SIG-M5 treated with dmso at 0.1 percent for 504 hours (cell line): ENCODE measurements at regions not wholly inside any gene's neighbourhood (a gene's known extent, or its start where the extent isn't known, plus 50 kb on each side); places are given as distances from the start of the nearest gene placed in this dataset.

ENCODE experiments used
- DNase-seq: peaks from one replicate; lab custom pipeline; 2025; ENCODE audit not compliant: unreplicated experiment; lab: John Stamatoyannopoulos, UW

DNA sequence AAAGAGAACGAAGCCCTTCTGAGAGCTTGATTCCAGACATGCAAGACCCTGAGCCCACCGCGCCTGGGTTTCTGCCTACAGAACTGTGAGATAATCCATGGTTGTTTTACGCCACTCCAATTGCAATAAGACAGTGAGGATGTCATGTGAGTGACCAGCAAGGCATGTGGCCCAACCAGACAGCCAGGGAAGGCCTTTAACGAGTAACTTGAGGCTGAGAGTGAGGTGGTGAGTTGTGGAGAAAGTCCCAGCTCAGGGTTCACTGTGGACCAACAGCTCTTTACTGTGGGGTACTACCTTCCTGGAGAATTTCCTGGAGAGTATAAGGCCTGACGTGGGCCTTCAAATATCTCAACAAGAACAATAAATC is 153.9 kb downstream of the ETS2 start:
- DNase-seq = no peak

DNA sequence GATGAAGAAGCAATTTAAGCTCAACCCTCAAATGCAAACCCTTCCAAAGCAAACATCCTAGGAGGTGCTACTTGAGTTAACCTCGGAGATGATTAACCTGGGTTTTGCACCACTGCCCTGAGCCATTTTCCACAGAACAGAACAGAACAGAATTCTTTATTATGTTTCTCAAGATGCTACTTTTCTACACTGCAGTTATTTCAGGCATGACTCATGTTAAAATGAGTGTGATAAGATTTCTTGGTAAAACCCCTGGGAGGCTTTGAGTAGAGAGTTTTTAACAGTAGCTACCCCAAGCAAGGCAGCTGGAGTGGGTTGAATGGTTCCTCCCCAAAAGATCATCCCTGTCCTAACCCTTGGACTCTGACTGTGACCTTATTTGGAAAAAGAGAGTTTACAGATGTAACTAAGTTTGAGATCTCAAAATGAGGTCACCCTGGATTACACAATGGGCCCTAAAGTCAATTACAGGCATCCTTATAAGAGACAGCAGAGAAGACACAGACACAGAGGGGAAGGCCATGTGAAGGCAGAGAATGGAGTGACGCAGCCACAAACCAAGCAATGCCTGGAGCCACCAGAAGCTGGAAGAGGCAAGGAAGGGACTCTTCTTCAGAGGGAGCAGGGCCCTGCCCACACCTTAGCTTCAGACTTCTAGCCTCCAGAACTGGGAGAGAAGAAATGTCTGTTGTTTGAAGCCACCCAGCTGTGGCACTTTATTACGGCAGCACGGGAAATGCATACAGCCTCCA is 153.4 kb downstream of the ETS2 start:
- DNase-seq = peak; percentile 62

DNA sequence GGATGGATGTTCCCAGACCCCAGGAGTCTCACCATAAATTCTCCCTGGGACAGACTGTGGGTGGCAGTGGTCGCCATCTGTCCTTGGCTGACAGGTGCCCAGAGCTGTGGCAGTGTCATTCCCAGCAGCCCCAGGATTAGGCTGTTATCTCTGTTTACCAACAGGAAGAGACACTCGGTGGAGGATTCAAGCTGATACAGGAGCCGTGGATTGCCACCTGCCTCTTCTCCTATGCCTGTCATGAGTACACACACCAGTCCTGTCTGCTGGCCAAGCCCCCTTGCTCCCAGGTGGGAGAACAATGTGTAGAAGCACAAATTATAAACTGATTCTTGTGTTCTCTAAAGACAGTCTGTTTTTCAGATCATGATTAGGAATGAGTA is 152.6 kb downstream of the ETS2 start:
- DNase-seq = no peak

DNA sequence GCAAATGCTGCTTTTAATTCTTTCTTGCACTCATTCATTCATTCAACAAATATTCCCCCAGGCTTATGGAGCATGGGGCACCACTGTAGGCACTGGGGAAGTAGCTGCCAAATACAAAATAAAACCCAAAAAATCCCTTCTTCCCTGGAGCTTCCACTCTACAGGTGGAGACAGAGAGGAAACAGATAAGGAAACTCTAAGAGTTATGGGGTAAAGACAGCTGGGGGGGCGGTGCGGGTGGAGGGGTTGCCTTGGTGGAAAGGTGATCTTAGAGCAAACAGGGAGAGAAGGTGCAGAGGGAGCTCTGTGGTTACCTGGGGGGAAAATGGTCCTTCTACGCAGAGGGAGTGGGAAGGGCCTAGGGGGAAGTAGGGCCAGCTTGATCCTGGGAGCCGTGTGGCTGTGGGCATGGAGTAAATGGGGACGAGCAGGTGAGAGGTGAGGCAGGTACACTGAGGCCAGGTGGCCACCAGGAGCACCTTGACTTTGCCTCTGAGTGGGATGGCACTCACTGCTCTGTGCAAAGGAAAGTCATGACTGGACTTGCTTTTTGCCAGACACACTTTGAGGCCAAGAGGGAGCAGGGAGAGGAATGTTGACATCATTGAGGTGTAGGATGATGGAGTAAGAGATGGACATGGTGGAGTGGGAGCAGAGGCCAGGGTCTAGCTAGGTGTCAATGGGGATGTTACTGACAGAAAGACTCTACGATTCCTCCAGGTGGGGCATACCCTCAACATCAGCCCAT is 152.0 kb downstream of the ETS2 start:
- no peak for DNase-seq

DNA sequence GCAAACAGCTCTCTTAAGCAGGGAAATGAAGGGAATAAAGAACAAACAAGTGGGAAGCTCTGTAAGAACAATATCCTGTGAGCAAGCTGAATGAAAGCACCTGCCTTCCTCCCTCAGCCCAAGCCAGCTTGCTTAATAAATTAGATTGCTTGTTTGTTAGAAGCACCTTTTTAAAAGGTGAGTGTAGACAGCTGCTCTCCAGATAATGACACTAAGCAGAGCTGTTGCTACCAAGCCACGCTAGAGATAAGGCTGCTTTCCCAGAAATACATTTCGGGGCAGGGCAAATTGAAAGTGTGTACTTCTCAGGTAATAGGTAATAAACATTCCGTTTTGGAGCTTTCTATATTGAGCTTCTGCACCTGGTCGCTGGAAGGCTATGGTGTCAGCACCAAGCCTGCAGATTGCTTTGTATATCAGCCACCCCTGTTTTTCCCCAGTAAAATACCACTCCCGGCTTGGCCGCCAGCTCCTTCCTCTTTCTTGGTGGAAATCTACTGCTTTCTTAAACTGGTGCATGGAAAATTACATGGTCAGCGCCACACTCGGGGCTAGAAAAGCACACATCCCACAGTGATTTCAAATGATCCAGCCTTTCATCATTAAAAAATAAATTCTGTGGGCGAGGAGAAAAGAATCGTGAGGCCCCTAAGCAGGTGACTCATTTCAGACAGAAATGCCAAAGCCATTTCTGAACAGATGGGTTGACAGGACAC is 151.3 kb downstream of the ETS2 start:
- no peak for DNase-seq

DNA sequence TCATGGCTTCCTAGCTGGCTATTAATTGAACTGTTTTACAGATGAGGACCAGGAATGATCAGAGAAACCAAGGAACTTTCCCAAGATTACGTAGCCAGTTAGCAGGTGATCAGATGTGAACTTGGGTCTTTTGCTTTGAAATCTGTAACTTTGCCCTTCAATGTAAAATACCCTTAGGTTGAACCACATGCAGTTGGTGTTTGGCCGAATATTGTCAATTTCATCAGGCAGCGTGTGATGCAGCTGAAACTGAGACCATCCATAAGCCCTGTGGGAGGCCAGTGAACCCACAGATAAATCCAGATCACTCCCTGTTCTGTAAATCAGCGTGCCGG is 150.8 kb downstream of the ETS2 start:
- DNase-seq = no peak

DNA sequence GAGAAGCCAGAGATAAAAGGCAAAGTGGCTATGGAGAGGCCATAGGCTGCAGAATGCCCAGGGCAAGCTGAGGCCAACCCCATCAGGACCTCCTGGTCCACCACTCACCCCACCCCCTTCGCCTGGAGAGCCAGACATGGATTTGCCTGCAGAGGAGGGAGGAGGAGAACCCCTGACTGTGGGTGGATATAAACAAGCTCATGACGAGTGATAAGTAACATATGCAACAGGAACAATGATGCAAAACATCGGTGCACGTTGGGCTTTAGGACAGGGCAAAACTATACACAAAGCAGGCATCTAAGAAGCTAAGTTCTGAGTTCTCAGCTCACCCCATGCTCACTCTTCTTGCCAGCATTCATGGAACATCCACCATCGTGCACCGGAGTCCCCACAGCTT is 150.3 kb downstream of the ETS2 start:
- no peak for DNase-seq

DNA sequence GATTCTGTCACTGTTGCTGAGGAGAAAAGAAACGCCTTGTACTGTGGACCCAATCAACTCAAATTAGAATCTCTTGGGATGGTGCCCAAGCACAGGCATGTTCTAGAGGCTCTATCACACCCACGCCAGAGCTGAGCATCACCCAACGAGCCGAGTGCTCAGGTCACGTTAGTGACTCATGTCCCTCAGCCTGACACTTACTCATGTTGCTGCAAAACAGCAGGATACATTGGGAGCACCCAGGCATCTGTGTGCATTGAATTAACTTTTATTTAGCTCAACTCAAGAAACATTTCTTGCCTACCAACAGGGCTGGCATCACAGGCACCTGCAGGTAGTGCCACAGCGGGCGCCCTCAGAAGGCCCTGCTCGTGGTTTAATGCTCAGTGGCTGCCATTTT is 149.8 kb downstream of the ETS2 start:
- no peak for DNase-seq

DNA sequence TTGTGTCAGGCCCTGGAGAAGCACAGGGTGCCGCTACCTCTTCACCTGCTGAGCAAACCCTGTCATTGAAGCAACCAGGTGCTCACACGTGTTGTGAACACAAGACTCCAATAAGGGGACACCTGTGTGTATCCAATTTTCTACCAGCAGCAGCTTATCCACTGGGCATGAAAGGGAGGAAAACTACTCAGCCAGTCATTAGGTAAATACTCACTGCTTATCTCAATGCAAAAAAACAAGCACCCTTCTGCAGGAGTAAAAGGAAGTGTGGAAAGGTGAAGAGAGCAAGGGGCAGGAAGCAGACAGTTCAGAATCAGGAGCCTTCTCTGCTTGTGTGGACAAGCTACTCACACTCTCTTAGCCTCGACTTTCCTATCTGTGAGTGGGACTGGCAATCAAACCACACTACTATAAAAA is 148.9 kb downstream of the ETS2 start:
- no peak for DNase-seq

DNA sequence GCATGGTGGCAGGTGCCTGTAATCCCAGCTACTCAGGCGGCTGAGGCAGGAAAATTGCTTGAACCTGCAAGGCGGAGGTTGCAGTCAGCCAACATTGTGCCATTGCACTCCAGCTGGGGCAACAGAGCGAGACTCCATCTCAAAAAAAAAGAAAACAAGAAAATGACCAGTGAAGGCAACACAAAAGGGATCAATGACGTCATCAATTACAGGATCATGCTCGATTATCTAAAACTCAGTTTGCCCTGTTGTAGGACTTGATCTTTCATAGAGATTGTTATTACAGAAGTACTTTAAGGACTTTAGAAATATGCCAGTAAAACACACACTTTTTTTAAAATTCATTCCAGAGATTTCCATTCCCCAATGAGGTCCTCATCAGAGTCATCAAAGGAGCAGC is 147.8 kb downstream of the ETS2 start:
- DNase-seq = no peak

DNA sequence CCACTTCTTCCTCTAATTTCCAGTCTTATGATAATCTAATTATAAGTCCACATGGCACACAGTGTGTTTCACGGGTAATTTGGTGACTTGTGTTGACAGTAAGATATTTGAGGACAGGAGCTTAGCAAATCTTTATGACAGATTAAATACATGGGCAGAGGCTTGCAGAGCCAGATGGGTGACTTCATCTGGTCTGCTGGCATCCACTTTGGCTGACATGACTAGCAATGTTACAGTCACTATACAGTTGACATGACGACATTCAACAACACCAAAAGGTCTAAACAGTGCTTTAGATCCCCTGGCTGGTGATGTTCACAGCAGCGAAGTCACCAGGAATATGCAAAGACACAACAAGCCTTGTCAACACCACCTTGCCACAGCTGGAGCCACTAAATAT is 147.2 kb downstream of the ETS2 start:
- no peak for DNase-seq

DNA sequence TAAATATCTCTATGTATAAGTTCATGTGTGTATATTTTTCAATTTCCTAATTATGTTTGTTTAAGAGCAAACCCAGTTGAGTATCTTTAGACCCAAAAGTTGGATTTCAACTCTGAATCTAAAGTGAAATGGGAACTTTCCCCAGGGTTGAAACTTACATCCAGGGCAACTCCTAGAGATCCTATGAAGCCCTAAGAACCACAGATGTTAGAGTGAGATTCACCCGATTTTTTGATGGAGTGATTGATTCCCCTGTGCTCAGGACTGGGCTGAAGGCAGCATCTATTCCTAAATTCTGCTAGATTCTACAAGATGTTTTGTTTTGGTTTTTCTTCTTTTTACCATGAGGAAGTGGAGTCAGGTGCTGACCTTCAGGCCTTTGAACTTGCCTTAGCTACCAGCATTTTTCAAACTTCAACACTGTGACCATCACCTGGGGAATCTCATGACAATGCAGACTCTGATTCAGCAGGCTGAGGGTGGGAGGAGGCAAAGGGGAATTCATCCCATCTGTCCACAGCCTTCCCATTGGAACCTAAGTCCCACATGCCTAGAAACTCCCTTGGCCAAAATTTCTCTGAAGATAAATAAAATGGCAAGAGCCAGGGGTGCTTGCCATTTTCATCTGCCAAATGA is 145.5 kb downstream of the ETS2 start:
- DNase-seq = no peak

DNA sequence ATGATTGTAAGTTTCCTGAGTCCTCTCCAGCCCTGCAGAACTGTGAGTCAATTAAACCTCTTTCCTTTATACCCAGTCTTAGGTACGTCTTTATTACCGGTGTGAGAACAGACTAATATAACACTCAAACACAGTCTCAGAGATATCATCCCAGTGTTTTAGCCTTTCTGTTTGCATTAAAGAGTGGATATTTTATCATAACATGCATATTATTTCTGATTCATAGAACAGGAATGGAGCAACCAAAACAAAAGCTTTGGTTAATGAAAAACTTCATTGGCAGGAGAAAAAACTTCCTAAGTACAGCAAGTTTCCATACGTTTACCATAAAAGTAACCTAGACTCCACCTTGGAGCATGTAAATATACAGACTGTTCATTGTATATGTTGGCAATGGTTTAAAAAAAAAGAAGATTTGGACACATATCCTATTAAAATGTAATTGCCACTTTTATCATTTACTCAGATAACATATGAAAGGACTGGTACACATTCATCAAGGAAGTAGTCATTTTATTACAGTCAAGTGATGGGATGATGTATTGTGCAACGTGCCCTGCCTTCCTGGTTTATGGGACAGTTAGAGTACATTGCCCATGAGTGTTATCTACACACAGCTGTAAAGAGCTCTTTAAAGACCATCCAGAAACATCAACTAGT is 144.8 kb downstream of the ETS2 start:
- DNase-seq = peak; percentile 29

DNA sequence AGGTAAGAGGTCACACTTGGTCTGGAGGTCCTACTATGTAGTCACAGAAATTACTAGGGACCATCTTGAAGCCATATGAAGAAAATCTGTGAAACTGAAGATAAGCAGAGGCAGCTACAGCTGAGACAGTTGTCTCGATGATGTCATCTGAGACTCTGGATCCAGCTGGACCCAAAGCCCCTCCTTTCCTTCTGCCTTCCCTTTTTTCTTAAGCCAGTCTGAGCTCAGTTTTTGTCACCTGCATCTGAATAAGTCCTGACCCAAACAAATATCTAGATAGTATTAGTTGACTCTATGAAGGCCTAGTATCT is 143.3 kb downstream of the ETS2 start:
- no peak for DNase-seq

DNA sequence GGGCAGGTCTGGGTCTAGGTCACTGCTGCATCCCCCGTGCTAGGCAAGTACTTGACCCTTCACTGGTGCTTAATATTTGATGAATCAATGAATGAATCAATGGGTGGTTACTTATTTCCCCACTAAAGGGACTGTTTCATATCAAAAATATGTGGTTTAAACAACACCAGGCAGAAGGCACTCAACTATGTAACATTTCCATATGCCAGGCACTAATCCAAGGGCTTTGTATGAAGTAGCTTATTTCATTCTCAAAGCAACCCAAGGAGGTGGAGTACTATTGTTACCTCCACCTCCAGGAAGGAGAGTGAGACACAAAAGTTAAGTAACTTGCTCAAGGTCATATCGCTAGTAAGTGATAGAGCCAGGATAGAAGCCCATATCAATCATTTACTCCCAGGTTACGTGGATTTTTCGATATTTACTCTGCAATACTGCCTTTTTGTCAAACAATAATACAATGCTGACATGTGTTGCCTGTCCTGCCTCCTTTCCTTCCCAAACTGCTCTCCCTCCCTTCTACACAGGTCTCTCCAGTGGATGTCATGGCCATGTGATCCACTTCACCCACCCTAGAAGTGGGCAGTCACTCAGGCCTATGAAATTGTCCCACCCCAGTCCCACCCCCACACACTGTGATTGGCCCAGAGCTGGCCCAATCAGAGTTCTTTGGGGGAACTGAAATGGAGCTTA is 142.8 kb downstream of the ETS2 start:
- no peak for DNase-seq

DNA sequence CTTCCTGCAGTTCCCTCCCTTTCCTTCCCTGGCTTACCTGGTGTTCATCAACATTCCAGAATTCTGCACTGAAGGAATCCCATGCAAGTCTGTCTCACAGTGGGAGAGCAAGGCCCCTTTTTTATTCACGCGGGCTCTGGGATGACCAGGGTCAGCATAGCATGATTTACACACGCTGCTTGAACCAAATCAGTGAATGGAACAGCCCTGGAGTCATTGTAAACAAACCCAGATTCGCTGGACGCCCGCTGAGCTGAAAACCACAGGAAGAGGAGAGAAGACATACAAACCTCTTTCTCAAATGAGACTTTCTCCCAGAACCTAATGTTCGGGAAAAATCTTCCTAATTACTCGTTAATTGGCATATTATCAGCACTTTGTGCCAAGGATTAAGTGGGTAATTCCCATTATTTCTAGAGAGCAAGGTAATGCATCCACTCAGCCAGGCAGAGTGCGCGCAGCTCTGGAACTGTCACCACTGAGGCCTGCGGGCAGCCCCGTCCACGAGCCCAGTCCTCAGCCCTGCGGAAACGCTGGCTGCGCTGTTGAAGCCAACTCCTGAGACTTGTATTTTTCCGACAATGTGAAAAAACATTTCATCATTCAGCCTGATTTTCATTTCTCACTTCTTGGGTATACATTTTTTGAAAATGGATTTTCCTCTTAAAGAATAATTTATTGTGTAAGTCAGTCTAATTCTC is 140.0 kb downstream of the ETS2 start:
- no peak for DNase-seq

DNA sequence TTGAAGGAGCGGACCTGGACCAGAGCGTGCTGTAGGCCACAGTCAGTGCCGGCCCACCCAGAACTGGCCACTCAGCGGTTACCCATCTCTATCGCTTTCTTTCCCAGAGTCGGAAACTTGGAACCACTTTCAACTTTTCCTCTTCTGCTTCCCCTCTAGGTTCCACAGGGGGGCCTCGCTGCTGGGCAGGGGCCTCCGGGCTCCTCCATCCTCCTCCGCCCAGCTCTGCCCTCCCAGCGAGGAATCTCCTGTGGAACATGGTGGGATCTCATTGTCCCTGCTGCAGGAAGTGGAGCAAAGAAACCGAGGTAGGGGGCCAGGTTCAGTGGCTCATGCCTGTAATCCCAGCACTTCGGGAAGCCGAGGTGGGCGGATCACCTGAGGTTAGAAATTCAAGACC is 139.2 kb downstream of the ETS2 start:
- no peak for DNase-seq

DNA sequence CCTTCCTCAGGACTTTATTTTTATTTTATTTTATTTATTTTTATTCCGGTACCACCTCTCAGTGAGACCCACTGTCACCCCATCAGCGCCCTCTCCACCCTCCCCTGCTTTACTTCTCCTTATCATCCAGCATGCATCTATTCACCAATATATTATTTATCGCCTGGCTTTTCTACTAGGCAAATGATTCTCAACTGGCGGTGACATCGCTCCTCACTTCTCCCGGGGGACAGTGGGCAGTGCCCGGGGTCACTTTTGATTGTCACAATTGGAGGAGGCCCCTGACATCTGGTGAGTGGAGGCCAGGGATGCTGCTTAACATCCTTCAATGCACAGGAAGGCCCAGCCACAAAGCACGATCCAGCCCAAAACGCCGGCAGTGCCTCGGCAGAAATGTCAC is 138.7 kb downstream of the ETS2 start:
- no peak for DNase-seq

DNA sequence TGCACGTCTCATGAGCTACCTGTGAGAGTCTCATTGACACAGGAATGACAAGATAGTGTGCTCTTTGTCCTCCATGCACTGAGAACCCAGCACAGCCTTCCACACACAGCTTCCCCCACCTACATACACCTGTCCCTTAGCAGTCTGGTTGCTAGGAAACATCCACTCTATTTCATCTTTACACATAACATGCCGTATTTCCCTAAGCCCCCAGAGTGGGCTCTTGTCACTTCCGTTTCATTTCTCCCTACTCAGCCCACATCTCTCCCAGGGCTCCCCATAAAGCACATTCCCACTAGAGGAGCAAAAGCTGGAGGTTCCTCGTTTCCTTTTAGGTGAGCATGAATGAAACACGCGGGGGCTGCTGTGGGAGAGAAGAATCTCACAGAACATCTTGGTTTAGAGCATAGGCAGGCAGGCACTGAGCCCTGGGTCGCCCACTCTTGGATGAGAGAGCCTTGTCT is 137.1 kb downstream of the ETS2 start:
- no peak for DNase-seq

DNA sequence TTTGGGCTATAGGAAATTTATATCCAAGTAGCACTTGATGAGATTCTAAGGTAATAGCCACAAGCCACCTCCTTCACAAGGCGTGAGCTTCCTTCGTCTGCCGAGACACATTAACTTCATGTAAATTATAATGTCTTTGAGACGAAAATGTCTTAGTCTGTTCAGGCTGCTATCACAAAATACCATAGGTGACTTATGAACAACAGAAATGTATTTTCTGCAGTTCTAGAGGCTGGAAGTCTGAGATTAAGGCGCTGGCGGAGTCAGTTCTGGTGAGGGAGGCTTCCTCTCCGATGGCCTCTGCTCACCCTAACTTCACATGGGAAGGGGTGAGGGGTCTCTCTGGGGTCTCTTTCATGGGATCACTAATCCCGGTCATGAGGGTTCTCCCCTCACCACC is 133.0 kb downstream of the ETS2 start:
- no peak for DNase-seq
